ENCODE measurements at regions not wholly inside any gene's neighbourhood (a gene's known extent, or its start where the extent isn't known, plus 50 kb on each side); places are given as distances from the start of the nearest gene placed in this dataset.

DNA sequence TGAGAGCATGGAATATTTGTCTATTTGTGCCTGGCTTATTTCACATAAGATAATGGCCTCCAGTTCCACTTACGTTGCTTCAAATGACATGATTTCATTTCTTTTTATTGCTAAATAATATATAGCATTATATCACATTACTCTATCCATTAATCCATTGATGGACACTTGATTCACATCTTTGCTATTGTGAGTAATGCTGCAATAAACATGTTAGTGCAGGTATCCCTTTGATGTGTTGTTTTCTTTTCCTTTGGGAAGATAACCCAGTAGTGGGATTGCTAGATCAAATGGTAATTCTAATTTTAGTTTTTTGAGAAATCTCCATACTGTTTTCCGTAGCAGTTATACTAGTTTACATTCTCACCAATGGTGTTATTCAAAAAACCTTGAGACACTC is 1343.3 kb upstream of the TMEFF2 start:
- DNase-seq, result no peak

DNA sequence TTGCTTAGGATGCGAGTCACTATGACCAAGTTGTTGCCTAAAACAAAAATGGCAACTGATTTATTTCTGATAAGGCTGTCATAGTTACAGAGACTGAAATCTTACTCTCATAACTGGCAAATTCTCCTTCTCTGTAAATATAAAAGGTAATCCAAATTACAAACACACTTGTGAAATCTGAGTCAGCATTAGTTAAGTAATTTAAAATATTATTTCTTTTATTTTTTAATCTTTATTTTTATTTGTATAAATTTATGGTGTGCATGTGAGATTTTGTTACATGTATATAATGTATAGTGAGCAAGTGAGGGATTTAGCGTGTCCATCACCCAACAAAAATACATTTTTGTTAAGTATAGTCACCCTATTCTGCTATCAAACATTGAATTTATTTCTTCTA is 1342.8 kb upstream of the TMEFF2 start:
- Histone ChIP-seq H3K4me1 (ENCODE audit: control insufficient read depth in 2 of 3, insufficient read depth in 2 of 3, low read depth in 1 of 3, low read length in 3 of 3) (no peaks in the 10 kb centered on the region), H3K9ac (ENCODE audit: low read length in 3 of 3) (no peak overlapping the region), H3K27ac (ENCODE audit: low read depth in 2 of 2, low read length in 2 of 2) (no peak overlapping the region), H3K4me3 (ENCODE audit: low read length in 3 of 3) (no peak overlapping the region), H3K27me3 (ENCODE audit: control insufficient read depth, insufficient read depth, low read length) (no peaks in the 10 kb centered on the region), H3K36me3 (ENCODE audit: control insufficient read depth in 2 of 3, insufficient read depth in 3 of 3, low read length in 3 of 3) (no peaks in the 10 kb centered on the region), H3K9me3 (ENCODE audit: control insufficient read depth in 2 of 3, insufficient read depth in 1 of 3, low read length in 3 of 3) (peaks cover 0 to 5% (median 0%) of the 10 kb centered on the region in 3 donors)
- FAIRE-seq, result peak; percentile 49
- intact Hi-C loops (cut with DNase I), result no loop called here
- TF ChIP-seq, protein P1, sequence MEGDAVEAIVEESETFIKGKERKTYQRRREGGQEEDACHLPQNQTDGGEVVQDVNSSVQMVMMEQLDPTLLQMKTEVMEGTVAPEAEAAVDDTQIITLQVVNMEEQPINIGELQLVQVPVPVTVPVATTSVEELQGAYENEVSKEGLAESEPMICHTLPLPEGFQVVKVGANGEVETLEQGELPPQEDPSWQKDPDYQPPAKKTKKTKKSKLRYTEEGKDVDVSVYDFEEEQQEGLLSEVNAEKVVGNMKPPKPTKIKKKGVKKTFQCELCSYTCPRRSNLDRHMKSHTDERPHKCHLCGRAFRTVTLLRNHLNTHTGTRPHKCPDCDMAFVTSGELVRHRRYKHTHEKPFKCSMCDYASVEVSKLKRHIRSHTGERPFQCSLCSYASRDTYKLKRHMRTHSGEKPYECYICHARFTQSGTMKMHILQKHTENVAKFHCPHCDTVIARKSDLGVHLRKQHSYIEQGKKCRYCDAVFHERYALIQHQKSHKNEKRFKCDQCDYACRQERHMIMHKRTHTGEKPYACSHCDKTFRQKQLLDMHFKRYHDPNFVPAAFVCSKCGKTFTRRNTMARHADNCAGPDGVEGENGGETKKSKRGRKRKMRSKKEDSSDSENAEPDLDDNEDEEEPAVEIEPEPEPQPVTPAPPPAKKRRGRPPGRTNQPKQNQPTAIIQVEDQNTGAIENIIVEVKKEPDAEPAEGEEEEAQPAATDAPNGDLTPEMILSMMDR (IDR thresholded peaks at IDR 0.05; ENCODE audit: borderline replicate concordance, extremely low read depth, insufficient read depth), result no peak
- DNase-seq, result no peak

More for the DNA sequence above, 1343.3 kb upstream of the TMEFF2 start:
- Histone ChIP-seq H3K4me1 (ENCODE audit: control insufficient read depth in 2 of 3, insufficient read depth in 2 of 3, low read depth in 1 of 3, low read length in 3 of 3) (no peaks in the 10 kb centered on the region), H3K27ac (ENCODE audit: low read depth in 2 of 2, low read length in 2 of 2) (no peak overlapping the region), H3K4me3 (ENCODE audit: low read length in 3 of 3) (no peak overlapping the region), H3K27me3 (ENCODE audit: control insufficient read depth, insufficient read depth, low read length) (no peaks in the 10 kb centered on the region), H3K9ac (ENCODE audit: low read length in 3 of 3) (no peak overlapping the region), H3K36me3 (ENCODE audit: control insufficient read depth in 2 of 3, insufficient read depth in 3 of 3, low read length in 3 of 3) (no peaks in the 10 kb centered on the region), H3K9me3 (ENCODE audit: control insufficient read depth in 2 of 3, insufficient read depth in 1 of 3, low read length in 3 of 3) (peaks cover 0 to 10% (median 0%) of the 10 kb centered on the region in 3 donors)
- TF ChIP-seq, protein P1 (IDR thresholded peaks at IDR 0.05; ENCODE audit: borderline replicate concordance, extremely low read depth, insufficient read depth), result no peak
- FAIRE-seq, result no peak
- intact Hi-C loops (cut with DNase I), result no loop called here

DNA sequence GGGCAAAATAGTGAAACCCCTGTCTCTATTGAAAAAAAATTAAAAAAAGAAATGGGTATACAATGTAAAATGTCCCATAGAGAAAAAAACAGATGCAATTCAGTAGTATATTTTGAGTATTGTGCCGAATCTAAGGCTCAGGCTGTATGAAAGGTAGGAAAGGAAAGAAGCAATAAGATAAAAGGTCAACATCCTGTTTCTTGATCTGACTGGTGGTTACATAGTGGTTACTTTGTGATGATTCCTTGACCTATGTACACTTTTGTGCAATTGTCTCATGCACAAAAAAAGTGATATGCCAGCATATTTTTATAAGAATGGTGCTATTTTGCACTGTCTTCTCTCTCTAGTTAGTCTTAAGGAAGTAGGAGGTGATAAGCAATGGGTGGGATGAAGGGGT is 1333.7 kb upstream of the TMEFF2 start:
- no peak for FAIRE-seq
- TF ChIP-seq, protein P1 (IDR thresholded peaks at IDR 0.05; ENCODE audit: borderline replicate concordance, extremely low read depth, insufficient read depth), result no peak

DNA sequence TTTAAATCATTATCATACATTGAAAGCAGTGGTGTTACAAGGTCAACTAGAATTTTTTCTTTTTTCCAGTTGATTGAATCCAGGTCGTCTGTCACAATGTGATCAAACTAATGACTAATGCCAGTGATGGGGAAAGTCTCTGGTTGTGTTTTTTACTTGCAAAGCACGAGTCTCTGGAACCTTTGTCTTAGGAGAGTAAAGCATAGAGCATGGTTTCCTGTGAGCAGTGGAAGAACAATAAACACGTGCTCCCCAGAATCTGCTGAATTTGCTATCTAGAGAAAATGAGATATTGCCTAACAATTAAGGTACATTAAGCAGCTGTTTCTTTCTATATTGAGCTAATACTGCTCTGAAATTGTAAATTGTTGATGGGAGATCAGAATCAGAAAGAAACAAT is 1332.4 kb upstream of the TMEFF2 start:
- no peak for DNase-seq
- no peak overlapping the region for H3K4me3 ChIP-seq (ENCODE audit: low read length in 3 of 3)
- H3K9ac ChIP-seq (ENCODE audit: low read length in 3 of 3), result no peak overlapping the region
- H3K4me1 ChIP-seq (ENCODE audit: control insufficient read depth in 2 of 3, insufficient read depth in 2 of 3, low read depth in 1 of 3, low read length in 3 of 3), result no peaks in the 10 kb centered on the region
- no peaks in the 10 kb centered on the region for H3K27me3 ChIP-seq (ENCODE audit: control insufficient read depth, insufficient read depth, low read length)
- H3K36me3 ChIP-seq (ENCODE audit: control insufficient read depth in 2 of 3, insufficient read depth in 3 of 3, low read length in 3 of 3), result no peaks in the 10 kb centered on the region
- TF ChIP-seq, protein P1 (IDR thresholded peaks at IDR 0.05; ENCODE audit: borderline replicate concordance, extremely low read depth, insufficient read depth), result no peak
- no peak overlapping the region for H3K27ac ChIP-seq (ENCODE audit: low read depth in 2 of 2, low read length in 2 of 2)
- no peaks in the 10 kb centered on the region for H3K9me3 ChIP-seq (ENCODE audit: control insufficient read depth in 2 of 3, insufficient read depth in 1 of 3, low read length in 3 of 3)
- intact Hi-C loops (cut with DNase I), result no loop called here
- no peak for FAIRE-seq

More for the DNA sequence above, 1333.7 kb upstream of the TMEFF2 start:
- Histone ChIP-seq H3K4me3 (ENCODE audit: low read length in 3 of 3) (no peak overlapping the region), H3K27me3 (ENCODE audit: control insufficient read depth, insufficient read depth, low read length) (no peaks in the 10 kb centered on the region), H3K9ac (ENCODE audit: low read length in 3 of 3) (no peak overlapping the region), H3K4me1 (ENCODE audit: control insufficient read depth in 2 of 3, insufficient read depth in 2 of 3, low read depth in 1 of 3, low read length in 3 of 3) (no peaks in the 10 kb centered on the region), H3K36me3 (ENCODE audit: control insufficient read depth in 2 of 3, insufficient read depth in 3 of 3, low read length in 3 of 3) (no peaks in the 10 kb centered on the region), H3K9me3 (ENCODE audit: control insufficient read depth in 2 of 3, insufficient read depth in 1 of 3, low read length in 3 of 3) (no peaks in the 10 kb centered on the region), H3K27ac (ENCODE audit: low read depth in 2 of 2, low read length in 2 of 2) (no peak overlapping the region)
- no peak for DNase-seq
- intact Hi-C loops (cut with DNase I), result no loop called here
